GM06990 (cell line): ENCODE measurements at regions not wholly inside any gene's neighbourhood (a gene's known extent, or its start where the extent isn't known, plus 50 kb on each side); places are given as distances from the start of the nearest gene placed in this dataset.

Experiments
- DNase-seq: peaks from one replicate; pipeline ENCODE4 v3.0.0-alpha.2; 2011; ENCODE audit not compliant: insufficient read length; ENCODE audit errors: extremely low read depth
- H3K27me3 ChIP-seq: replicated peaks from 2 replicates; pipeline ENCODE4 v1.6.0; 2011; ENCODE audit warnings: low read length; ENCODE audit not compliant: control insufficient read depth, insufficient read depth
- H3K36me3 ChIP-seq: 2 replicates; pipeline ENCODE4 v1.5.1; 2011; ENCODE audit warnings: low read length; ENCODE audit not compliant: control insufficient read depth, insufficient read depth
- H3K4me3 ChIP-seq: replicated peaks from 2 replicates; pipeline ENCODE4 v1.5.1; 2011; ENCODE audit warnings: low read depth, mild to moderate bottlenecking, control low read depth, low read length
- TF ChIP-seq, protein P1 (sequence below): IDR thresholded peaks from 2 replicates; pipeline ENCODE4 v1.5.1; 2011; ENCODE audit warnings: low read length, control low read depth, mild to moderate bottlenecking, inconsistent platforms; ENCODE audit not compliant: insufficient read depth, poor library complexity, severe bottlenecking

GRCh38 chr2:5453220-5454050 is 238.7 kb upstream of the SOX11 start:
- Histone ChIP-seq H3K36me3 (no peaks in the 10 kb centered on the region), H3K4me3 (no peak overlapping the region), H3K27me3 (no peaks in the 10 kb centered on the region)
- no peak for DNase-seq
- TF ChIP-seq, protein P1, sequence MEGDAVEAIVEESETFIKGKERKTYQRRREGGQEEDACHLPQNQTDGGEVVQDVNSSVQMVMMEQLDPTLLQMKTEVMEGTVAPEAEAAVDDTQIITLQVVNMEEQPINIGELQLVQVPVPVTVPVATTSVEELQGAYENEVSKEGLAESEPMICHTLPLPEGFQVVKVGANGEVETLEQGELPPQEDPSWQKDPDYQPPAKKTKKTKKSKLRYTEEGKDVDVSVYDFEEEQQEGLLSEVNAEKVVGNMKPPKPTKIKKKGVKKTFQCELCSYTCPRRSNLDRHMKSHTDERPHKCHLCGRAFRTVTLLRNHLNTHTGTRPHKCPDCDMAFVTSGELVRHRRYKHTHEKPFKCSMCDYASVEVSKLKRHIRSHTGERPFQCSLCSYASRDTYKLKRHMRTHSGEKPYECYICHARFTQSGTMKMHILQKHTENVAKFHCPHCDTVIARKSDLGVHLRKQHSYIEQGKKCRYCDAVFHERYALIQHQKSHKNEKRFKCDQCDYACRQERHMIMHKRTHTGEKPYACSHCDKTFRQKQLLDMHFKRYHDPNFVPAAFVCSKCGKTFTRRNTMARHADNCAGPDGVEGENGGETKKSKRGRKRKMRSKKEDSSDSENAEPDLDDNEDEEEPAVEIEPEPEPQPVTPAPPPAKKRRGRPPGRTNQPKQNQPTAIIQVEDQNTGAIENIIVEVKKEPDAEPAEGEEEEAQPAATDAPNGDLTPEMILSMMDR = no peak

- Histone ChIP-seq H3K27me3 (no peaks in the 10 kb centered on the region), H3K4me3 (no peak overlapping the region), H3K36me3 (no peaks in the 10 kb centered on the region)
- DNase-seq = no peak
- TF ChIP-seq, protein P1 = no peak
Observed at GRCh38 chr2:5454051-5454390, 238.2 kb upstream of the SOX11 start.

DNA sequence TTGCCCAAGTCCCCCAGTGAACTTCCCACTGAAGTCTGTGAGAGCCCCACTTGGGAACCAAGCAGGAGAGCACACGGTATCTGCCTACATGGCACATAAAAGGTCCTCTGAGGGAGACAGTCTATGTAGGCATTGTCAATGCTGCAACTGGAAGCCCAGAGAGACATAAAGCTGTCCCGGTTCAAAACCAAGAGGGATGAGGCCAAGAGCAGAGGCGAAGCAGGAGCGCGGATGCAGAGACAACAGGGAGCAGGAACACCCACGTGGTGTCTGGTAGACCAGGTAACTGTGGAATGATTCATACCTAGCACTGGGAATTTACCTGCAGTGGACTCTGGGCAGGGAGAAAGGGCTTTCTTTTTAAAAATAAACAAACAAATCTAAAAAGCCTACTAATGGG is 233.1 kb upstream of the SOX11 start:
- DNase-seq = no peak
- Histone ChIP-seq H3K36me3 (no peaks in the 10 kb centered on the region), H3K4me3 (no peak overlapping the region), H3K27me3 (no peaks in the 10 kb centered on the region)
- TF ChIP-seq, protein P1 = no peak

- Histone ChIP-seq H3K4me3 (no peak overlapping the region), H3K27me3 (no peaks in the 10 kb centered on the region), H3K36me3 (no peaks in the 10 kb centered on the region)
- DNase-seq = no peak
- TF ChIP-seq, protein P1 = no peak
Observed at GRCh38 chr2:5464657-5465056, 227.5 kb upstream of the SOX11 start.

DNA sequence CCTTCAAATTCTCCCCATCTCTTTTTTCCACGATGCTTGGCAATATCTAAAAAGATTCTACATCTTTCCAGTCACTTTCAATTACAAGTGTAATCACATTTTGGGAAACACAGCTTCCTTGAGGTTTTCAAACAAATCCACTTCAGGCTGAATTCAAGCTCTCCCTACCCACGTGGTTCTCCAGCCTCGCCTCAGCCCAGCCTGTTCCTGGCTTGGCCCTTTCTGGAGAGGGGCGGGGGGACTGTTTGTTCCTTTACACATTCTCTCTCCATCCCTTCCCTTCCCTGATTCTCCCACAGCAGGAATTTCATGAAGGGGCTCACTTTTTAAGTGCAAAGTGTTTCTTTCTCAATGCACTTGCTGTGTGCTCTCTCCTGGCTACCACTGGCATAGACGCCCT is 226.3 kb upstream of the SOX11 start:
- TF ChIP-seq, protein P1 = no peak
- Histone ChIP-seq H3K4me3 (no peak overlapping the region), H3K27me3 (no peaks in the 10 kb centered on the region), H3K36me3 (no peaks in the 10 kb centered on the region)
- no peak for DNase-seq
